Keratinocyte (primary cell): ENCODE measurements at regions not wholly inside any gene's neighbourhood (a gene's known extent, or its start where the extent isn't known, plus 50 kb on each side); places are given as distances from the start of the nearest gene placed in this dataset.

Experiments used
- DNase-seq: peaks from one replicate; pipeline ENCODE4 v3.0.0-alpha.2; 2011; ENCODE audit warnings: low read depth, missing footprints, low spot score
- FAIRE-seq: peaks from 2 replicates; lab custom pipeline; 2011; peaks lifted over from hg19 to GRCh38; lab: Jason Lieb, UNC
- H2AFZ ChIP-seq: 2 replicates; pipeline ENCODE4 v1.6.0; 2012; ENCODE audit warnings: low read length, control low read depth, inconsistent platforms; ENCODE audit not compliant: control insufficient read depth
- H3K27ac ChIP-seq: 2 replicates; pipeline ENCODE4 v1.5.1; 2011; ENCODE audit warnings: low read length; ENCODE audit not compliant: control insufficient read depth, insufficient read depth
- H3K27me3 ChIP-seq: 3 replicates; pipeline ENCODE4 v1.6.0; 2011; ENCODE audit warnings: low read length; ENCODE audit not compliant: control insufficient read depth, insufficient read depth; ENCODE audit errors: extremely low read depth
- H3K36me3 ChIP-seq, 2 experiments: 2 replicates in 1 of 2; 3 replicates in 1 of 2; pipeline ENCODE4 v1.5.1; 2011; ENCODE audit warnings: low read length in 2 of 2, mild to moderate bottlenecking in 1 of 2; ENCODE audit not compliant: control insufficient read depth in 2 of 2, insufficient read depth in 2 of 2; ENCODE audit errors: extremely low read depth in 1 of 2
- H3K4me1 ChIP-seq: 3 replicates; pipeline ENCODE4 v1.5.1; 2011; ENCODE audit warnings: low read length; ENCODE audit not compliant: control insufficient read depth, insufficient read depth; ENCODE audit errors: extremely low read depth
- H3K4me2 ChIP-seq: 3 replicates; pipeline ENCODE4 v1.6.0; 2011; ENCODE audit warnings: low read depth, low read length; ENCODE audit not compliant: control insufficient read depth, insufficient read depth; ENCODE audit errors: extremely low read depth
- H3K4me3 ChIP-seq, 3 experiments: fragments of 200-600 bp in 1 of 3; sonication (generic) in 1 of 3; 2 replicates in 2 of 3; 3 replicates in 1 of 3; pipeline ENCODE4 v1.5.1; 2011 to 2016; ENCODE audit warnings: low read length in 3 of 3, mild to moderate bottlenecking in 3 of 3, control low read depth in 2 of 3, inconsistent platforms in 1 of 3, low read depth in 1 of 3, mixed read lengths in 1 of 3, mixed run types in 1 of 3, moderate library complexity in 1 of 3; ENCODE audit not compliant: control insufficient read depth in 2 of 3, insufficient read depth in 2 of 3; ENCODE audit errors: extremely low read depth in 1 of 3
- H3K79me2 ChIP-seq: 2 replicates; pipeline ENCODE4 v1.6.0; 2012; ENCODE audit warnings: low read length; ENCODE audit not compliant: control insufficient read depth, insufficient read depth
- H3K9ac ChIP-seq: 3 replicates; pipeline ENCODE4 v1.6.0; 2011; ENCODE audit warnings: low read length; ENCODE audit not compliant: control insufficient read depth, insufficient read depth; ENCODE audit errors: extremely low read depth
- H3K9me1 ChIP-seq: 3 replicates; pipeline ENCODE4 v1.6.0; 2011; ENCODE audit warnings: low read length; ENCODE audit not compliant: control insufficient read depth, insufficient read depth; ENCODE audit errors: extremely low read depth
- H3K9me3 ChIP-seq: 2 replicates; pipeline ENCODE4 v1.5.1; 2012; ENCODE audit warnings: low read depth, low read length; ENCODE audit not compliant: control insufficient read depth
- H4K20me1 ChIP-seq: 3 replicates; pipeline ENCODE4 v1.6.0; 2011; ENCODE audit warnings: low read length; ENCODE audit not compliant: control insufficient read depth, insufficient read depth; ENCODE audit errors: extremely low read depth
- CTCF ChIP-seq, 3 experiments: IDR thresholded peaks in 1 of 3; conservative IDR thresholded peaks in 1 of 3; optimal IDR thresholded peaks in 1 of 3; 2 replicates in 2 of 3; 3 replicates in 1 of 3; pipeline versions ENCODE3 to v1.5.1; 2011; ENCODE audit warnings: low read length in 3 of 3, mild to moderate bottlenecking in 3 of 3, moderate library complexity in 2 of 3, control low read depth in 1 of 3, inconsistent platforms in 1 of 3; ENCODE audit not compliant: insufficient read depth in 2 of 3; ENCODE audit errors: extremely low read depth in 1 of 3
- EZH2 ChIP-seq: IDR thresholded peaks from one replicate; pipeline ENCODE4 v1.6.1; 2012; ENCODE audit warnings: inconsistent platforms, mild to moderate bottlenecking, low read length, moderate library complexity
- dilution Hi-C: fragments of 300-500 bp; cut with MboI; formaldehyde crosslinking; loops from one replicate; pipeline ENCODE4 v1.7.0; 2020; ENCODE audit warnings: low sequenced_read_pairs; ENCODE audit not compliant: extremely low pct_ligation_motif_present

GRCh38 chr1:216830424-216831210 is 107.4 kb upstream of the ESRRG start:
- TF ChIP-seq CTCF (optimal IDR thresholded peaks at IDR 0.05 in 1 of 3, IDR thresholded peaks at IDR 0.05 in 1 of 3, conservative IDR thresholded peaks at IDR 0.05 in 1 of 3; ENCODE audit: extremely low read depth in 1 of 3, insufficient read depth in 2 of 3, low read length in 3 of 3), result peak in 1 of 3 experiments; percentile 9
- no peak for TF ChIP-seq EZH2
- H3K36me3 ChIP-seq, result no peaks in the 10 kb centered on the region
- no peaks in the 10 kb centered on the region for H4K20me1 ChIP-seq
- H3K4me1 ChIP-seq, result no peaks in the 10 kb centered on the region
- H3K27ac ChIP-seq, result no peak overlapping the region
- no peak overlapping the region for H3K9ac ChIP-seq
- no peak overlapping the region for H3K4me3 ChIP-seq
- no peaks in the 10 kb centered on the region for H3K79me2 ChIP-seq
- H3K9me1 ChIP-seq, result no peaks in the 10 kb centered on the region
- no peaks in the 10 kb centered on the region for H3K9me3 ChIP-seq
- dilution Hi-C loops, result no loop called here
- H3K27me3 ChIP-seq, result no peaks in the 10 kb centered on the region
- H3K4me2 ChIP-seq, result peak overlapping the region; percentile 25
- peak overlapping the region; percentile 10 for H2AFZ ChIP-seq
- FAIRE-seq (no peak), DNase-seq (no peak)

GRCh38 chr1:216827251-216827650 is 104.0 kb upstream of the ESRRG start:
- H3K9ac ChIP-seq, result no peak overlapping the region
- no peaks in the 10 kb centered on the region for H3K9me1 ChIP-seq
- H3K79me2 ChIP-seq, result no peaks in the 10 kb centered on the region
- FAIRE-seq, result no peak
- no peaks in the 10 kb centered on the region for H3K36me3 ChIP-seq
- H2AFZ ChIP-seq, result no peak overlapping the region
- no peak for DNase-seq
- H3K4me2 ChIP-seq, result no peak overlapping the region
- dilution Hi-C loops, result no loop called here
- no peaks in the 10 kb centered on the region for H4K20me1 ChIP-seq
- no peak overlapping the region for H3K27ac ChIP-seq
- H3K9me3 ChIP-seq, result no peaks in the 10 kb centered on the region
- no peaks in the 10 kb centered on the region for H3K27me3 ChIP-seq
- no peaks in the 10 kb centered on the region for H3K4me1 ChIP-seq
- no peak overlapping the region for H3K4me3 ChIP-seq
- TF ChIP-seq EZH2 (no peak), CTCF (optimal IDR thresholded peaks at IDR 0.05 in 1 of 3, IDR thresholded peaks at IDR 0.05 in 1 of 3, conservative IDR thresholded peaks at IDR 0.05 in 1 of 3; ENCODE audit: extremely low read depth in 1 of 3, insufficient read depth in 2 of 3, low read length in 3 of 3) (no peak)
